GM12891 (cell line): ENCODE measurements at regions not wholly inside any gene's neighbourhood (a gene's known extent, or its start where the extent isn't known, plus 50 kb on each side); places are given as distances from the start of the nearest gene placed in this dataset.

Experiments
- DNase-seq: peaks from one replicate; pipeline ENCODE4 v3.0.0; 2011; ENCODE audit warnings: low spot score; ENCODE audit not compliant: insufficient read length
- FAIRE-seq: peaks from 2 replicates; lab custom pipeline; 2011; peaks lifted over from hg19 to GRCh38; lab: Jason Lieb, UNC
- PAX5 ChIP-seq: IDR thresholded peaks from 2 replicates; pipeline ENCODE4 v1.6.1; 2011; ENCODE audit warnings: low read length, moderate library complexity, mild to moderate bottlenecking; ENCODE audit not compliant: insufficient read depth, severe bottlenecking
- POLR2A ChIP-seq: IDR thresholded peaks from 2 replicates; pipeline ENCODE4 v1.6.1; 2011; ENCODE audit warnings: low read depth, low read length, control low read depth
- POLR2AphosphoS5 ChIP-seq: IDR thresholded peaks from 2 replicates; pipeline ENCODE4 v1.6.1; 2011; ENCODE audit warnings: low read depth, low read length, control low read depth
- POU2F2 ChIP-seq: IDR thresholded peaks from 2 replicates; pipeline ENCODE4 v1.6.1; 2011; ENCODE audit warnings: low read depth, mild to moderate bottlenecking, control low read depth, low read length, moderate library complexity
- SPI1 ChIP-seq: IDR thresholded peaks from 2 replicates; pipeline ENCODE4 v1.6.1; 2011; ENCODE audit warnings: low read depth, low read length, control low read depth
- TAF1 ChIP-seq: IDR thresholded peaks from 2 replicates; pipeline ENCODE4 v1.6.1; 2011; ENCODE audit warnings: low read depth, low read length, control low read depth

- no peak for FAIRE-seq
- no peak for TF ChIP-seq POU2F2
- TF ChIP-seq PAX5, result no peak
- no peak for TF ChIP-seq SPI1
- no peak for TF ChIP-seq POLR2AphosphoS5
- no peak for TF ChIP-seq TAF1
- no peak for TF ChIP-seq POLR2A
These were observed 55.5 kb upstream of the EPS8L3 start for GRCh38 chr1:109818988-109819764.

DNA sequence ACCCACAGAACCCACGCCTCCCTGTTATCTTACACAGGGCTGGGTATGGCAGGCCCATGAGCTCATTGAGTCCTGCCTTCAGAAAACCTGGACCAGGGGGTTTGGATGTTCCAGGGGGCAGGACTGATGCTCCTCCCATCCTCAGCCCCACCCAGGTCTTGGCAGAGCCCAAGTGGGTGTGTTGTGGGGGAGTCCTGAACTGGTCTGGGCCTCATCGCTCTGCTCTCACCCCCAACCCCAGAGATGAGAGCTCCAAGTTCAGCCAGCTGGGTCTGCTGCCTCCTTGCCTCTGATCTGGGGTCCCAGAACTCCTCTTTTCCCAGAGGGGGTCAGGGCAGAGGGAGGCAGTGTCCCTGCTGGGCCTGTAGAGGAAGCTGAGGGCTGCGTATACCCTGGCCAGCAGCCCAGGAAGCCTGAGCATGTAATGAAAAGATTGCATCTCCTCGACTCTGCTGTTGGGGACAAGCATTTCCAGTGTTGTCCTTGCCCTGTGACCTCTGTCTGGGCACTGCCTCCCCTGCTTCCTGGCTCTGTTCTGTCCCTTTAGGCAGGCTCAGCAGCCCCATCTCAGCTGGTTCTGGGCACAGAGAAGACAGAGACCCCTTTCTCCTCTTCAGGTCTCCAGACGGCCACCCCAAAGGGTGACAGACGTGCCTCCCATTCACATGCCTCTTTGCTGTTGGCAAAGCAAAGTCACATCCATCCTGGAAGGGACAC lies 54.7 kb upstream of the EPS8L3 start:
- DNase-seq (no peak), FAIRE-seq (no peak)
- TF ChIP-seq POLR2AphosphoS5 (no peak), POU2F2 (no peak), PAX5 (no peak), TAF1 (no peak), SPI1 (no peak), POLR2A (no peak)

More at GRCh38 chr1:109818988-109819764, 55.5 kb upstream of the EPS8L3 start:
- DNase-seq, result no peak

- FAIRE-seq (no peak), DNase-seq (no peak)
- TF ChIP-seq PAX5 (no peak), SPI1 (no peak), POU2F2 (no peak)
These were observed 54.2 kb upstream of the EPS8L3 start for GRCh38 chr1:109817881-109818270.

GRCh38 chr1:109816975-109817535 lies 53.3 kb upstream of the EPS8L3 start:
- no peak for FAIRE-seq

GRCh38 chr1:109816175-109816811 lies 52.6 kb upstream of the EPS8L3 start:
- FAIRE-seq (peak; percentile 35), DNase-seq (peak; percentile 54)
- TF ChIP-seq SPI1 (peak; percentile 92), PAX5 (no peak), POU2F2 (peak; percentile 52; the same call in 1 of the 2 replicates)

More at GRCh38 chr1:109816975-109817535, 53.3 kb upstream of the EPS8L3 start:
- no peak for DNase-seq
- TF ChIP-seq SPI1, result no peak
- TF ChIP-seq POLR2AphosphoS5, result no peak

GRCh38 chr1:109815809-109816174 lies 52.1 kb upstream of the EPS8L3 start:
- FAIRE-seq (no peak), DNase-seq (no peak)
- no peak for TF ChIP-seq SPI1

- DNase-seq, result no peak
- no peak for FAIRE-seq
- TF ChIP-seq PAX5 (no peak), TAF1 (no peak), SPI1 (no peak), POU2F2 (no peak), POLR2A (no peak), POLR2AphosphoS5 (no peak)
These were observed 51.5 kb upstream of the EPS8L3 start for GRCh38 chr1:109814993-109815786.

- no peak for FAIRE-seq
These were observed 50.5 kb upstream of the EPS8L3 start for GRCh38 chr1:109814223-109814622.

More at GRCh38 chr1:109814223-109814622, 50.5 kb upstream of the EPS8L3 start:
- no peak for TF ChIP-seq POLR2AphosphoS5
- TF ChIP-seq POU2F2, result no peak
- no peak for TF ChIP-seq TAF1
- TF ChIP-seq SPI1, result no peak
- no peak for TF ChIP-seq POLR2A
- TF ChIP-seq PAX5, result no peak
- DNase-seq, result no peak
